AG04449 (cell line): ENCODE measurements at regions not wholly inside any gene's neighbourhood (a gene's known extent, or its start where the extent isn't known, plus 50 kb on each side); places are given as distances from the start of the nearest gene placed in this dataset.

ENCODE experiments used
- CTCF ChIA-PET: fragments of 350-600 bp; formaldehyde crosslinking; extraction: SDS; loops from one replicate; lab custom pipeline; 2021; ENCODE audit warnings: antibody characterized with exemption; lab: Yijun Ruan, JAX
- POLR2A ChIA-PET: fragments of 400-600, 350-600 bp; formaldehyde crosslinking; extraction: SDS; loops from one replicate; lab custom pipeline; 2020; ENCODE audit warnings: antibody characterized with exemption, inconsistent platforms; lab: Yijun Ruan, JAX
- DNase-seq: peaks from one replicate; pipeline ENCODE4 v3.0.0-alpha.2; 2010; ENCODE audit warnings: low read depth, low spot score
- H3K4me3 ChIP-seq: 2 replicates; pipeline ENCODE4 v1.5.1; 2011; ENCODE audit warnings: low read depth, mild to moderate bottlenecking, control low read depth, low read length
- CTCF ChIP-seq: IDR thresholded peaks from one replicate; pipeline ENCODE4 v1.5.1; 2011; ENCODE audit warnings: mild to moderate bottlenecking, moderate library complexity, low read length, control low read depth, inconsistent platforms; ENCODE audit not compliant: insufficient read depth; ENCODE audit errors: missing control alignments

GRCh38 chr19:30895946-30896345 is 453.3 kb downstream of the TSHZ3 start:
- no peak for TF ChIP-seq CTCF
- ChIA-PET CTCF (no interaction called here), POLR2A (no interaction called here)
- no peak overlapping the region for H3K4me3 ChIP-seq
- DNase-seq: no peak

GRCh38 chr19:30891051-30891450 is 458.2 kb downstream of the TSHZ3 start:
- DNase-seq: no peak
- ChIA-PET CTCF (no interaction called here), POLR2A (no interaction called here)
- TF ChIP-seq CTCF: no peak
- no peak overlapping the region for H3K4me3 ChIP-seq

GRCh38 chr19:30890033-30890432 is 459.2 kb downstream of the TSHZ3 start:
- TF ChIP-seq CTCF: no peak
- POLR2A ChIA-PET: no interaction called here
- no peak overlapping the region for H3K4me3 ChIP-seq
- DNase-seq: no peak
- CTCF ChIA-PET: no interaction called here

- H3K4me3 ChIP-seq: no peak overlapping the region
- DNase-seq: no peak
- ChIA-PET CTCF (no interaction called here), POLR2A (no interaction called here)
- no peak for TF ChIP-seq CTCF
Measured at GRCh38 chr19:30888937-30889336, 460.3 kb downstream of the TSHZ3 start.

- DNase-seq: no peak
- ChIA-PET POLR2A (no interaction called here), CTCF (no interaction called here)
- H3K4me3 ChIP-seq: no peak overlapping the region
- TF ChIP-seq CTCF: no peak
Measured at GRCh38 chr19:30887042-30887441, 462.2 kb downstream of the TSHZ3 start.

- TF ChIP-seq CTCF: no peak
- ChIA-PET POLR2A (no interaction called here), CTCF (no interaction called here)
- no peak for DNase-seq
- no peak overlapping the region for H3K4me3 ChIP-seq
Measured at GRCh38 chr19:30886222-30886621, 463.0 kb downstream of the TSHZ3 start.
